ENCODE measurements at regions not wholly inside any gene's neighbourhood (a gene's known extent, or its start where the extent isn't known, plus 50 kb on each side); places are given as distances from the start of the nearest gene placed in this dataset.
"Not testable (repeated sequence)": the region's sequence is repeated elsewhere in the genome, so short reads cannot be mapped to it uniquely, and the experiment has no call there.

DNA sequence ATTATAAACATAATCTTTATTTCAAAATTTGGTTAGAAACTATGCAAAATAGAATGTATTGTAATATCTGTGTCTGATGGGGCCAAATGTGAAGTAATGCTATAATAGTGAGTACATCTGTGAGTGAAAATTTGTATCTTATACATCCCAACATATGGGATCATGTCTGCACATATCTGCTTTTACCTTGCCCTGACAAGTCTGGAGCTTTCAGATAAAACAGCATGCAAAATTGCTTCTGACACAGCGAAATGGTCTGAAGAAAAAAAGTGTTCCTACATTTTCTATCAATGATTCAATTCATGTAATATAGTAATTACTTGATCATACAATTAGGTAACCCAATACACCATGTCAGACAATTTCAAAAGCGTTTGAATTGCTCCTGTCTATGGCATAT is 58.1 kb upstream of the P3H2 start:
- WGBS: 93% methylated on average over 2 of the region's 2 CpGs
- no peaks in the 10 kb centered on the region for H3K27me3 ChIP-seq (ENCODE audit: control insufficient read depth in 2 of 2, insufficient read depth in 1 of 2, low read length in 1 of 2)
- H3K36me3 ChIP-seq (ENCODE audit: control insufficient read depth in 2 of 2, insufficient read depth in 2 of 2, low read length in 1 of 2): no peaks in the 10 kb centered on the region
- H3K9me3 ChIP-seq (ENCODE audit: control insufficient read depth in 2 of 2, insufficient read depth in 1 of 2, low read length in 1 of 2): no peaks in the 10 kb centered on the region
- H3K4me1 ChIP-seq (ENCODE audit: control insufficient read depth in 2 of 2, insufficient read depth in 2 of 2, low read length in 2 of 2): no peaks in the 10 kb centered on the region
- H3K27ac ChIP-seq (ENCODE audit: low read depth in 1 of 2, low read length in 1 of 2): no peak overlapping the region
- H3K4me3 ChIP-seq (ENCODE audit: low read length in 2 of 2): no peak overlapping the region
- DNase-seq (ENCODE audit: low read depth in 6 of 9, low spot score in 9 of 9): no peak

- not testable (repeated sequence) for H3K27me3 ChIP-seq (ENCODE audit: control insufficient read depth in 2 of 2, insufficient read depth in 1 of 2, low read length in 1 of 2); H3K4me1 ChIP-seq (ENCODE audit: control insufficient read depth in 2 of 2, insufficient read depth in 2 of 2, low read length in 2 of 2); H3K4me3 ChIP-seq (ENCODE audit: low read length in 2 of 2); H3K27ac ChIP-seq (ENCODE audit: low read depth in 1 of 2, low read length in 1 of 2); H3K36me3 ChIP-seq (ENCODE audit: control insufficient read depth in 2 of 2, insufficient read depth in 2 of 2, low read length in 1 of 2); DNase-seq (ENCODE audit: low read depth in 6 of 9, low spot score in 9 of 9); H3K9me3 ChIP-seq (ENCODE audit: control insufficient read depth in 2 of 2, insufficient read depth in 1 of 2, low read length in 1 of 2)
- 97% methylated on average over 39 of the region's 39 CpGs for WGBS
Measured at GRCh38 chr3:190176933-190177525, 56.3 kb upstream of the P3H2 start.

DNA sequence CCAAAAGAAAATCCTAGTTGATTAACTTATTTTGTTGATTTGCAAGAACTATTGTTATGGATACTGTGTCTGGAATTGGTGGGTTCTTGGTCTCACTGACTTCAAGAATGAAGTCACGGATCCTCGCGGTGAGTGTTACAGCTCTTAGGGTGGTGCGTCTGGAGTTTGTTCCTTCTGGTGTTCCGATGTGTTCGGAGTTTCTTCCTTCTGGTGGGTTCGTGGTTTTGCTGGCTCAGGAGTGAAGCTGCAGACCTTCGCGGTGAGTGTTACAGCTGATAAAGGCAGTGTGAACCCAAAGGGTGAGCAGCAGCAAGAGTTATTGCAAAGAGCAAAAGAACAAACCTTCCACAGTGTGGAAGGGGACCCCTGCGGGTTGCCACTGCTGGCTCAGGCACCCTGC is 55.4 kb upstream of the P3H2 start:
- not testable (repeated sequence) for H3K27me3 ChIP-seq (ENCODE audit: control insufficient read depth in 2 of 2, insufficient read depth in 1 of 2, low read length in 1 of 2); H3K36me3 ChIP-seq (ENCODE audit: control insufficient read depth in 2 of 2, insufficient read depth in 2 of 2, low read length in 1 of 2); H3K27ac ChIP-seq (ENCODE audit: low read depth in 1 of 2, low read length in 1 of 2); H3K4me3 ChIP-seq (ENCODE audit: low read length in 2 of 2); H3K4me1 ChIP-seq (ENCODE audit: control insufficient read depth in 2 of 2, insufficient read depth in 2 of 2, low read length in 2 of 2); DNase-seq (ENCODE audit: low read depth in 6 of 9, low spot score in 9 of 9); H3K9me3 ChIP-seq (ENCODE audit: control insufficient read depth in 2 of 2, insufficient read depth in 1 of 2, low read length in 1 of 2)
- WGBS: 37% methylated on average over 10 of the region's 10 CpGs

DNA sequence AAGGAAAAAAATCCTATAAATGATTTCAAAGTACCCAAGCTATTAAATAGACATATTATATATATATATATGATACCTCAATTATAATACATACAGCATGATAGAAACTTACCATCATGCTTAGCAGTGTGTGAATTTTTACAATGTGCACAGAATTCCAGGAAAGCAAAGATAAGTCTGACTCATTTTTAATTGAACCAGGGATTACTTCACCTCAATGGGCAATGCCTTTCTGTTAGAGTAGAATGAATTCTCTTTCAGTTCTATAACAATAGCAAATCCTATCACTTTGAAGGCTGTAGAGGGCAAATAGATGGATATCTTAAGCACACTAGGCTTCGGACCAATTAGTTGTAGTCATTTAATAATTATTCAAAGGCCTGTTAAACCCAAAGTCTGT is 54.8 kb upstream of the P3H2 start:
- WGBS: 96% methylated on average over 1 of the region's 1 CpG
- Histone ChIP-seq H3K27me3 (ENCODE audit: control insufficient read depth in 2 of 2, insufficient read depth in 1 of 2, low read length in 1 of 2) (no peaks in the 10 kb centered on the region), H3K9me3 (ENCODE audit: control insufficient read depth in 2 of 2, insufficient read depth in 1 of 2, low read length in 1 of 2) (no peaks in the 10 kb centered on the region), H3K4me3 (ENCODE audit: low read length in 2 of 2) (no peak overlapping the region), H3K27ac (ENCODE audit: low read depth in 1 of 2, low read length in 1 of 2) (no peak overlapping the region), H3K36me3 (ENCODE audit: control insufficient read depth in 2 of 2, insufficient read depth in 2 of 2, low read length in 1 of 2) (no peaks in the 10 kb centered on the region), H3K4me1 (ENCODE audit: control insufficient read depth in 2 of 2, insufficient read depth in 2 of 2, low read length in 2 of 2) (no peaks in the 10 kb centered on the region)
- no peak for DNase-seq (ENCODE audit: low read depth in 6 of 9, low spot score in 9 of 9)

GRCh38 chr3:190174471-190174870 is 53.8 kb upstream of the P3H2 start:
- no peaks in the 10 kb centered on the region for H3K4me1 ChIP-seq (ENCODE audit: control insufficient read depth in 2 of 2, insufficient read depth in 2 of 2, low read length in 2 of 2)
- H3K27ac ChIP-seq (ENCODE audit: low read depth in 1 of 2, low read length in 1 of 2): no peak overlapping the region
- no peaks in the 10 kb centered on the region for H3K9me3 ChIP-seq (ENCODE audit: control insufficient read depth in 2 of 2, insufficient read depth in 1 of 2, low read length in 1 of 2)
- no peak for DNase-seq (ENCODE audit: low read depth in 6 of 9, low spot score in 9 of 9)
- H3K4me3 ChIP-seq (ENCODE audit: low read length in 2 of 2): no peak overlapping the region
- no peaks in the 10 kb centered on the region for H3K27me3 ChIP-seq (ENCODE audit: control insufficient read depth in 2 of 2, insufficient read depth in 1 of 2, low read length in 1 of 2)
- no peaks in the 10 kb centered on the region for H3K36me3 ChIP-seq (ENCODE audit: control insufficient read depth in 2 of 2, insufficient read depth in 2 of 2, low read length in 1 of 2)
- WGBS: 90% methylated on average over 1 of the region's 1 CpG

DNA sequence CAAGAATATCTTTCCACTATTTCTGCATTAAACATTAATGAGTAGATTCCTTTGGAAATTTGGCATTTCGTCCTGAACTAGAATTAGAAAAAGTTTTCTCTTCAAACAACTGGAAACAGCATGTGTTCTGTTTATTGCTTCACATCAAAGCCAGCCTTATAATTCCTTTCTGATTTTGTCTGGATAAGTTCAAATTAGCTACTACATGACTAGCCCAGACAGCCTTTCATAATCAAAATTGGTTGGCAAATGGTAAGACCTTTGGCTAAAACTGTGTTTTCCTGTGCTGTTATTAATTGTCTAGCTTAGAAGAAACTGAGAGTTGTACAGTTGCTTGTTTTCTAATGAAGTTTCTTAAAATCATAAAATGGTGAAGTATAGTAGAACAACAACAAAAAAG is 52.7 kb upstream of the P3H2 start:
- WGBS: 89% methylated on average over 1 of the region's 1 CpG
- no peaks in the 10 kb centered on the region for H3K4me1 ChIP-seq (ENCODE audit: control insufficient read depth in 2 of 2, insufficient read depth in 2 of 2, low read length in 2 of 2)

DNA sequence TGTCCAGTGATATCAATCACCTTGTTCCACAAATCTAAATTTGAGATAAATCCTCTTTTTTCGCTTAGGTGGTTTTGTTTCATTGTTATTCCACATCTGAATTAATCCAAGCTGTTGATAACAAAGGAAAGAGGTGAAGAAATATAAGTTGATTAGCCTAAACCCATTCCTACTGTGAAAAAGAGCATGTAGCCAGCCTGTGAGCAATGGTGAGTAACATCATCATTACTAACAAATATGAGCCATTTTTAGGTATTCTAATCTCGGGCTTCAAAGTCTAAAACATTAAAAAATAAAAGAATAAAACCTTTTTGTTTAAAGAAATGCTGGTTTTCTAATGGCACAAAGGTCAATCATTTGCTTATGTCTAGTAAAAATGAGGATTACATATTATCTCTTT is 52.1 kb upstream of the P3H2 start:
- WGBS: 78% methylated on average over 2 of the region's 2 CpGs
- Histone ChIP-seq H3K36me3 (ENCODE audit: control insufficient read depth in 2 of 2, insufficient read depth in 2 of 2, low read length in 1 of 2) (no peaks in the 10 kb centered on the region), H3K4me1 (ENCODE audit: control insufficient read depth in 2 of 2, insufficient read depth in 2 of 2, low read length in 2 of 2) (no peaks in the 10 kb centered on the region)

More for the DNA sequence above, 52.7 kb upstream of the P3H2 start:
- Histone ChIP-seq H3K4me3 (ENCODE audit: low read length in 2 of 2) (no peak overlapping the region), H3K36me3 (ENCODE audit: control insufficient read depth in 2 of 2, insufficient read depth in 2 of 2, low read length in 1 of 2) (no peaks in the 10 kb centered on the region), H3K27ac (ENCODE audit: low read depth in 1 of 2, low read length in 1 of 2) (no peak overlapping the region), H3K9me3 (ENCODE audit: control insufficient read depth in 2 of 2, insufficient read depth in 1 of 2, low read length in 1 of 2) (no peaks in the 10 kb centered on the region), H3K27me3 (ENCODE audit: control insufficient read depth in 2 of 2, insufficient read depth in 1 of 2, low read length in 1 of 2) (no peaks in the 10 kb centered on the region)
- DNase-seq (ENCODE audit: low read depth in 6 of 9, low spot score in 9 of 9): no peak

More for the DNA sequence above, 52.1 kb upstream of the P3H2 start:
- H3K27ac ChIP-seq (ENCODE audit: low read depth in 1 of 2, low read length in 1 of 2): no peak overlapping the region
- no peak overlapping the region for H3K4me3 ChIP-seq (ENCODE audit: low read length in 2 of 2)
- no peaks in the 10 kb centered on the region for H3K9me3 ChIP-seq (ENCODE audit: control insufficient read depth in 2 of 2, insufficient read depth in 1 of 2, low read length in 1 of 2)
- DNase-seq (ENCODE audit: low read depth in 6 of 9, low spot score in 9 of 9): no peak
- H3K27me3 ChIP-seq (ENCODE audit: control insufficient read depth in 2 of 2, insufficient read depth in 1 of 2, low read length in 1 of 2): no peaks in the 10 kb centered on the region
